Vagina (tissue), 2 donors: ENCODE measurements at regions not wholly inside any gene's neighbourhood (a gene's known extent, or its start where the extent isn't known, plus 50 kb on each side); places are given as distances from the start of the nearest gene placed in this dataset.

ENCODE experiments used
- POLR2A ChIP-seq, 2 donors: fragments of 450-650 bp; IDR thresholded peaks; one replicate each; pipeline ENCODE4 v1.6.1; 2017; ENCODE audit warnings: antibody characterized with exemption in 2 of 2, mild to moderate bottlenecking in 2 of 2, moderate library complexity in 2 of 2
- POLR2AphosphoS5 ChIP-seq, 2 donors: sonication (generic); formaldehyde crosslinking; IDR thresholded peaks; one replicate each; pipeline ENCODE4 v1.9.0; 2017; ENCODE audit warnings: antibody characterized with exemption in 2 of 2, mild to moderate bottlenecking in 2 of 2, low read depth in 1 of 2; ENCODE audit not compliant: insufficient read depth in 1 of 2
- TF ChIP-seq, protein P1 (sequence below), 3 experiments: fragments of 450-650 bp in 2 of 3; fragments of 200-600 bp in 1 of 3; sonication (generic) in 1 of 3; IDR thresholded peaks; one replicate each; pipeline ENCODE4 v1.5.1; 2017 to 2019; ENCODE audit warnings: antibody characterized with exemption in 3 of 3, mild to moderate bottlenecking in 2 of 3, moderate library complexity in 2 of 3

DNA sequence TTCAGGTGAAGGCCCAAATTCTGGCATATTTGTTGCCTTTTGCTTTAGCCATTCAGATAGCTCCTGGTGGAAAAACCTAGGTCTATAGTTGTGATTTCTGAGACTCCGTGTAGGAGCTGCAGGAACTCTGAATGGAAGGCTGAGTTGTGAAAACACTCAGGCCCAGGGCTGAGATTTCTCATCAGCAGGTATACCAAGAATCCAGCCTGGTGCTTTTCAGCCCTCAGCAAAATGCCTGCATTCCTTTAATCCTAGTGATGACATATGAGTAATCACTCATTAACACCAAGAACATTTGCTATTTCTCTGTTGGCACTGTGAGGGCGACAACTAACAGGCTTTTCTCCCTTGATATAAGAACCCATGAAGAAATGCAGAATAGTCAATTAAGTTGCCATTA, 546.1 kb upstream of the MAN1A1 start:
- TF ChIP-seq, protein P1, sequence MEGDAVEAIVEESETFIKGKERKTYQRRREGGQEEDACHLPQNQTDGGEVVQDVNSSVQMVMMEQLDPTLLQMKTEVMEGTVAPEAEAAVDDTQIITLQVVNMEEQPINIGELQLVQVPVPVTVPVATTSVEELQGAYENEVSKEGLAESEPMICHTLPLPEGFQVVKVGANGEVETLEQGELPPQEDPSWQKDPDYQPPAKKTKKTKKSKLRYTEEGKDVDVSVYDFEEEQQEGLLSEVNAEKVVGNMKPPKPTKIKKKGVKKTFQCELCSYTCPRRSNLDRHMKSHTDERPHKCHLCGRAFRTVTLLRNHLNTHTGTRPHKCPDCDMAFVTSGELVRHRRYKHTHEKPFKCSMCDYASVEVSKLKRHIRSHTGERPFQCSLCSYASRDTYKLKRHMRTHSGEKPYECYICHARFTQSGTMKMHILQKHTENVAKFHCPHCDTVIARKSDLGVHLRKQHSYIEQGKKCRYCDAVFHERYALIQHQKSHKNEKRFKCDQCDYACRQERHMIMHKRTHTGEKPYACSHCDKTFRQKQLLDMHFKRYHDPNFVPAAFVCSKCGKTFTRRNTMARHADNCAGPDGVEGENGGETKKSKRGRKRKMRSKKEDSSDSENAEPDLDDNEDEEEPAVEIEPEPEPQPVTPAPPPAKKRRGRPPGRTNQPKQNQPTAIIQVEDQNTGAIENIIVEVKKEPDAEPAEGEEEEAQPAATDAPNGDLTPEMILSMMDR (IDR thresholded peaks at IDR 0.05): no peak
- no peak for TF ChIP-seq POLR2A (IDR thresholded peaks at IDR 0.05)
- TF ChIP-seq POLR2AphosphoS5 (IDR thresholded peaks at IDR 0.05; ENCODE audit: insufficient read depth in 1 of 2, low read depth in 1 of 2): no peak
